ENCODE measurements at regions not wholly inside any gene's neighbourhood (a gene's known extent, or its start where the extent isn't known, plus 50 kb on each side); places are given as distances from the start of the nearest gene placed in this dataset.

DNA sequence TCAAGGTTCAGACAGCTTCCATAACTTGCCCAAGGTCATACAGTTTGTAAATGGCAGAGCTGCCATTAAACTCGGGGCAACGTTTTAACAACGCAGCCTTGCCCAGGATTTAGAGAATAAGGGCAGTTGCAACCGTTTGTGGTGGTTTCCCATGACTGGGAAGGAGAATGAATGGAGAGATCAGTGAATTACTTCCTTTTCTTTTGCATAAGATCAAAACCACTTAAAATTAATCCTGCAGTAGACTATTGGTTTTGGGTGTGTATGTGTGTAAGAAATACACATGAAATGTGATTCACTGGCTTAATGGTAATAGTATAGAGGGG lies 179.1 kb upstream of the MIR17HG start:
- no peak for DNase-seq
- no peak overlapping the region for H3K27ac Mint-ChIP-seq
- H3K36me3 Mint-ChIP-seq (ENCODE audit: low read depth): peaks cover 47% of the 10 kb centered on the region
- H3K4me3 Mint-ChIP-seq: no peak overlapping the region
- TF ChIP-seq, protein P1, sequence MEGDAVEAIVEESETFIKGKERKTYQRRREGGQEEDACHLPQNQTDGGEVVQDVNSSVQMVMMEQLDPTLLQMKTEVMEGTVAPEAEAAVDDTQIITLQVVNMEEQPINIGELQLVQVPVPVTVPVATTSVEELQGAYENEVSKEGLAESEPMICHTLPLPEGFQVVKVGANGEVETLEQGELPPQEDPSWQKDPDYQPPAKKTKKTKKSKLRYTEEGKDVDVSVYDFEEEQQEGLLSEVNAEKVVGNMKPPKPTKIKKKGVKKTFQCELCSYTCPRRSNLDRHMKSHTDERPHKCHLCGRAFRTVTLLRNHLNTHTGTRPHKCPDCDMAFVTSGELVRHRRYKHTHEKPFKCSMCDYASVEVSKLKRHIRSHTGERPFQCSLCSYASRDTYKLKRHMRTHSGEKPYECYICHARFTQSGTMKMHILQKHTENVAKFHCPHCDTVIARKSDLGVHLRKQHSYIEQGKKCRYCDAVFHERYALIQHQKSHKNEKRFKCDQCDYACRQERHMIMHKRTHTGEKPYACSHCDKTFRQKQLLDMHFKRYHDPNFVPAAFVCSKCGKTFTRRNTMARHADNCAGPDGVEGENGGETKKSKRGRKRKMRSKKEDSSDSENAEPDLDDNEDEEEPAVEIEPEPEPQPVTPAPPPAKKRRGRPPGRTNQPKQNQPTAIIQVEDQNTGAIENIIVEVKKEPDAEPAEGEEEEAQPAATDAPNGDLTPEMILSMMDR (IDR thresholded peaks at IDR 0.05): no peak
- no peaks in the 10 kb centered on the region for H3K27me3 Mint-ChIP-seq (ENCODE audit: low read depth, poor library complexity)
- H3K4me1 Mint-ChIP-seq: peaks cover 16% of the 10 kb centered on the region
- H3K9me3 Mint-ChIP-seq: peaks cover 42% of the 10 kb centered on the region

DNA sequence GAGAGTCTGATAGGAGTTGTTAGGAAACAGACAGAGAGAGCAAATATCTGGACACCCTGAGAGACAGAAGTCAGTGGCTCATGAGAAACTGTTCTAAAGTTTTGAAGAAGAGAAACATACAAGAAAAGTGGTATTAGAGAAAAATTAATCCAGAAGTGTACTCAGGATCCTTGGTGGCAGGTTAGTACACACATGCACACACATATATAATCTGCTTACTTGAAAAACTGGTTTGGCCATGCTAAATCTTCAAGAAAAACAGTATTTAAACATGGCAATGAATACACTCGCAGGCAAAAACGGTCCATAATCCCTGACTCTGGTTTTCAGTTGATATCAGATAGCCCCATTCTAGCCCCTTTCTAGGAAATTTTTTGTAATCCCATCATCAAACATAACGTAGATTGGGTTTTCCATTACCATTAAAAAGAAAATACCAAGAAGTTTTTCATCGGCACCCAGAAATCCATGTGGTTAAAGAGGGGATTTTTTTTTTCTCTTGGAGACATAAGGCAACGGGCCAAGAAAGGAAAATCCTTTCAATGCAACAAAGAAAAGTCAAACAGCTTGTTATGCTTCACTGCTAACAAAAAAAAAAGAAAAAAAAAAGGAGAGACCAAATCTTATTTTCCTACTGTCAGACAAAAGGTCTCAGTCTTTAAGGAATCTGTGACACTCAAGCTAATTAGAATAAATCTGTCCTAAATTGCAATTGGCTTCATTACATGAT lies 178.0 kb upstream of the MIR17HG start:
- Mint-ChIP-seq H3K9me3 (peaks cover 47% of the 10 kb centered on the region), H3K27ac (no peak overlapping the region), H3K4me3 (no peak overlapping the region), H3K27me3 (ENCODE audit: low read depth, poor library complexity) (no peaks in the 10 kb centered on the region), H3K4me1 (peaks cover 18% of the 10 kb centered on the region), H3K36me3 (ENCODE audit: low read depth) (peaks cover 36% of the 10 kb centered on the region)
- no peak for DNase-seq
- TF ChIP-seq, protein P1 (IDR thresholded peaks at IDR 0.05): no peak

DNA sequence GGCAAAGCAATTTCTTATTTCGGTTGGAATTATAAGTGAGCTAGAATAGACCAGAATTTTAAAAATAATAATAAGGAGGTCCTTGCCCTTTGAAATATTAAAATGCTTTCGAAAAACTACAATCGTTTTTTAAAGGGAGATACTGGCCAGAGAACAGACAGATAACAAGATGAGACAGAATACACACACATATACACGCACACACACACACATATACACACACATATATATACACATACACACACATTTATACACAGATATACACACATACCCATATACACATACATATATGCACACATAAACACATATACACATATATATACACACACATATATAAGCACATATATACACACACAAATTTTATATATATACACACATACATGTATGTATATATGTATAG lies 175.3 kb upstream of the MIR17HG start:
- Mint-ChIP-seq H3K36me3 (ENCODE audit: low read depth) (peaks cover 25% of the 10 kb centered on the region), H3K27ac (no peak overlapping the region), H3K4me1 (peaks cover 18% of the 10 kb centered on the region)

DNA sequence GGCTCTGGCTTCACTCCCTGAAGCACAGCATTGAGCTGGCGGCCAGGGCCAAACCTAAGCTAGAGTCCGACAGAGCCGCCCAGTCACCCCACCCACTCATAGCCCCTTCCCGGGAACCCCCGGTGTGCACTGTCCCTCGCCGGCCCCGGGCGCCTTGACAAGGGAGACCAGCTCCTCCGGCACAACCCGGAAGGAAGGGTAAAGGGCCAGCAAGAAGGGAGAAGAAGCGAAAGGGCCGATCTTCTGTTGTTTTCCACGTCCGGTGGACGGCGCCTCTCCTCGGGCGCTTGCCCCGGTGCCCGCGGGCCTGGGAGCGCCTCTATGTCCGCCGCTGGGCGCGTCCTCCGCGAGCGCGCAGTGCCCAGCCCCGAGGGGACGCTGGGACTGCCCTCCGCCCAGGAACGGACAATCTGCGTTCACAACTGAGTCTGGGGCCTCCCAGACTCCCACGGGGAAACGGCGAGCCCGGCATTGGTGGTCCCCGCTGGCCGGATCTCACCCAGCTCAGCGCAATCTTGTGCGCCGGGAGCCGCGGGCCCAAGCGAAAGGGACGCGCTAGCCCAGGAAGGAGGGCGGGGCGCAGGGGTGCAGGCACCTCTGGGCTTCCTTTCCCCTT lies 172.5 kb upstream of the MIR17HG start:
- H3K27me3 Mint-ChIP-seq (ENCODE audit: low read depth, poor library complexity): peaks cover 8% of the 10 kb centered on the region
- peaks cover 17% of the 10 kb centered on the region for H3K36me3 Mint-ChIP-seq (ENCODE audit: low read depth)
- no peak overlapping the region for H3K27ac Mint-ChIP-seq
- TF ChIP-seq, protein P1 (IDR thresholded peaks at IDR 0.05): no peak
- peak overlapping the region; percentile 65 for H3K4me3 Mint-ChIP-seq
- peaks cover 31% of the 10 kb centered on the region for H3K9me3 Mint-ChIP-seq
- H3K4me1 Mint-ChIP-seq: peaks cover 16% of the 10 kb centered on the region
- DNase-seq: no peak

More for the DNA sequence above, 175.3 kb upstream of the MIR17HG start:
- TF ChIP-seq, protein P1 (IDR thresholded peaks at IDR 0.05): no peak
- Mint-ChIP-seq H3K9me3 (peaks cover 37% of the 10 kb centered on the region), H3K27me3 (ENCODE audit: low read depth, poor library complexity) (peaks cover 8% of the 10 kb centered on the region), H3K4me3 (no peak overlapping the region)
- DNase-seq: no peak

DNA sequence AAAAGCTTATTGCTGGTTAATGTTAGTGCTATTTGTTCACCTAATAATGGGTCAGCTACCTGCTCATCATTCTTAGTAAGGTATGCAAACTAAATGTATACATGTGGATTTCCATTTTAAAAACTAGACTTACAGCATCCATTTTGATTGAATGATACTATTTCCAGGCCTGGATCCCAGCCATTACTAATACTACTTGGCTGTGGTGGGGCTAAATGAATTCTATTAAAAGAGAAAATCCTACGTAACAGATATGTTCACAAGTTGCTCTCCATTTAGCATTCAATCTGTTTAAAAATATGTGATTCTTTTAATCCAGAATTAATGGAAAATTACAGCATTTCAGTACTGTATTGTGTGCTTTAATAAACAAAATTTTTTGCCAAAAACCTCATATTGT lies 169.4 kb upstream of the MIR17HG start:
- Mint-ChIP-seq H3K4me3 (no peak overlapping the region), H3K4me1 (peaks cover 28% of the 10 kb centered on the region), H3K27me3 (ENCODE audit: low read depth, poor library complexity) (peaks cover 8% of the 10 kb centered on the region), H3K36me3 (ENCODE audit: low read depth) (peaks cover 27% of the 10 kb centered on the region), H3K9me3 (peaks cover 36% of the 10 kb centered on the region), H3K27ac (no peak overlapping the region)
- no peak for DNase-seq
- TF ChIP-seq, protein P1 (IDR thresholded peaks at IDR 0.05): no peak

DNA sequence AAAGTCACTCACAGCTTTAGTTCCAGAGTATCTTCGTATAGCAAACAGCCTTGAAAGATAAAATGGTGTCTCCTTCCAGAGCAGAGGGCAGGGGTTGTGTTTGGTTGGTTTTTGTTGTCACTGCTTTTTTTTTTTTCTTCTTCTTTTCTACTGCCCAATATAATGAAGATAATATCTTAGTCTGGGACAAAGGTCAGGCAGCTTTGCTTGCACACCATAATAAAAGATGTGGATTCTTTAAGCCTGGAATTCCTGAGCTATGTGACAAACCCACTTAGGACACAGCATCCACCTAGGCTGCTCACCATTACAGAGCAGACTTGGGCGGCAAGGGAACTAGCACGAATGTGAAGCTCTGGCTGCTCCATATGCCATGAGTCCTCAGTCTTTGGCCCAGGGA lies 165.6 kb upstream of the MIR17HG start:
- no peak for DNase-seq
- H3K4me1 Mint-ChIP-seq: peaks cover 54% of the 10 kb centered on the region
- no peak overlapping the region for H3K4me3 Mint-ChIP-seq
- peaks cover 10% of the 10 kb centered on the region for H3K9me3 Mint-ChIP-seq
- peaks cover 15% of the 10 kb centered on the region for H3K36me3 Mint-ChIP-seq (ENCODE audit: low read depth)
- TF ChIP-seq, protein P1 (IDR thresholded peaks at IDR 0.05): no peak
- H3K27ac Mint-ChIP-seq: peak overlapping the region; percentile 69
- H3K27me3 Mint-ChIP-seq (ENCODE audit: low read depth, poor library complexity): no peaks in the 10 kb centered on the region
